ENCODE measurements at regions not wholly inside any gene's neighbourhood (a gene's known extent, or its start where the extent isn't known, plus 50 kb on each side); places are given as distances from the start of the nearest gene placed in this dataset.
"Not testable (repeated sequence)": the region's sequence is repeated elsewhere in the genome, so short reads cannot be mapped to it uniquely, and the experiment has no call there.

GRCh38 chr2:200189964-200190363, 116.5 kb upstream of the SPATS2L start:
- H3K4me3 ChIP-seq (ENCODE audit: low read depth, low read length) = no peak overlapping the region
- no peak for TF ChIP-seq CTCF (conservative IDR thresholded peaks at IDR 0.05; ENCODE audit: low read depth, low read length)
- no peak for DNase-seq (ENCODE audit: low read depth)

- H3K4me3 ChIP-seq (ENCODE audit: low read depth, low read length) = no peak overlapping the region
- no peak for DNase-seq (ENCODE audit: low read depth)
- TF ChIP-seq CTCF (conservative IDR thresholded peaks at IDR 0.05; ENCODE audit: low read depth, low read length) = no peak
Measured at GRCh38 chr2:200193331-200193730, 113.2 kb upstream of the SPATS2L start.

GRCh38 chr2:200193791-200194190, 112.7 kb upstream of the SPATS2L start:
- H3K4me3 ChIP-seq (ENCODE audit: low read depth, low read length) = no peak overlapping the region
- DNase-seq (ENCODE audit: low read depth) = no peak
- TF ChIP-seq CTCF (conservative IDR thresholded peaks at IDR 0.05; ENCODE audit: low read depth, low read length) = no peak

- DNase-seq (ENCODE audit: low read depth) = no peak
- H3K4me3 ChIP-seq (ENCODE audit: low read depth, low read length) = no peak overlapping the region
- TF ChIP-seq CTCF (conservative IDR thresholded peaks at IDR 0.05; ENCODE audit: low read depth, low read length) = no peak
Measured at GRCh38 chr2:200194746-200195145, 111.7 kb upstream of the SPATS2L start.

- no peak overlapping the region for H3K4me3 ChIP-seq (ENCODE audit: low read depth, low read length)
- TF ChIP-seq CTCF (conservative IDR thresholded peaks at IDR 0.05; ENCODE audit: low read depth, low read length) = no peak
- DNase-seq (ENCODE audit: low read depth) = no peak
Measured at GRCh38 chr2:200199005-200199404, 107.5 kb upstream of the SPATS2L start.

- peak; percentile 23 for TF ChIP-seq CTCF (conservative IDR thresholded peaks at IDR 0.05; ENCODE audit: low read depth, low read length)
- DNase-seq (ENCODE audit: low read depth) = no peak
Measured at GRCh38 chr2:200199576-200200263, 106.8 kb upstream of the SPATS2L start.

GRCh38 chr2:200201839-200202238, 104.7 kb upstream of the SPATS2L start:
- not testable (repeated sequence) for H3K4me3 ChIP-seq (ENCODE audit: low read depth, low read length); DNase-seq (ENCODE audit: low read depth)

More at GRCh38 chr2:200199576-200200263, 106.8 kb upstream of the SPATS2L start:
- no peak overlapping the region for H3K4me3 ChIP-seq (ENCODE audit: low read depth, low read length)
